GM12865 (cell line): ENCODE measurements at regions not wholly inside any gene's neighbourhood (a gene's known extent, or its start where the extent isn't known, plus 50 kb on each side); places are given as distances from the start of the nearest gene placed in this dataset.

Experiments used
- DNase-seq: peaks from one replicate; pipeline ENCODE4 v3.0.0; 2010; ENCODE audit warnings: low read depth
- H3K4me3 ChIP-seq: 2 replicates; pipeline ENCODE4 v1.5.1; 2011; ENCODE audit warnings: mild to moderate bottlenecking, low read depth, low read length, control low read depth
- TF ChIP-seq, protein P1 (sequence below): IDR thresholded peaks from 2 replicates; pipeline ENCODE4 v1.5.1; 2011; ENCODE audit warnings: low read length, control low read depth, low read depth, inconsistent platforms; ENCODE audit not compliant: insufficient read depth; ENCODE audit errors: missing control alignments

DNA sequence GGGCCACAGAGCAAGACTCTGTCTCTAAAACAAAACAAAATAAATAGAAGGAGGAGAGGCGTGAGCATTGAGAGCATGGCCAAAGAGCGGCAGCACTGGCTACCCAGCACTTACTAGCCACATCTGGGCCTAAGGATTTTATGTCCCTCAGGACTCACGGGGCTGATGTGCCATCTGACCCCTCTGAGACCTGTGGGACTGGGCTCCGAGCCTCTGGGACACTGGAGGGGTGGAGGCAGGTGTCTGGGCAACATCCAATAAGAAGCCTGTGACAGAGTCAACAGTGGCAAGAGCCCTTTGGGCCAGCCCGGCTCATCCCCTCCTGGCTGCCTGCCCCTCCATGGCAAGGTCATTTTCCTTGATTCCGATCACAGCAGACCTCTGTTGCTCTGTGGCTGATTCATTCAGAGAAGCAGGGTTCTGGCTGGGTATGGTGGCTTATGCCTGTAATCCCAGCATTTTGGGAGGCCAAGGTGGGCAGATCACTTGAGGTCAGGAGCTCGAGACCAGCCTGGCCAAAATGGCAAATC lies 60.7 kb downstream of the RRM2 start:
- TF ChIP-seq, protein P1, sequence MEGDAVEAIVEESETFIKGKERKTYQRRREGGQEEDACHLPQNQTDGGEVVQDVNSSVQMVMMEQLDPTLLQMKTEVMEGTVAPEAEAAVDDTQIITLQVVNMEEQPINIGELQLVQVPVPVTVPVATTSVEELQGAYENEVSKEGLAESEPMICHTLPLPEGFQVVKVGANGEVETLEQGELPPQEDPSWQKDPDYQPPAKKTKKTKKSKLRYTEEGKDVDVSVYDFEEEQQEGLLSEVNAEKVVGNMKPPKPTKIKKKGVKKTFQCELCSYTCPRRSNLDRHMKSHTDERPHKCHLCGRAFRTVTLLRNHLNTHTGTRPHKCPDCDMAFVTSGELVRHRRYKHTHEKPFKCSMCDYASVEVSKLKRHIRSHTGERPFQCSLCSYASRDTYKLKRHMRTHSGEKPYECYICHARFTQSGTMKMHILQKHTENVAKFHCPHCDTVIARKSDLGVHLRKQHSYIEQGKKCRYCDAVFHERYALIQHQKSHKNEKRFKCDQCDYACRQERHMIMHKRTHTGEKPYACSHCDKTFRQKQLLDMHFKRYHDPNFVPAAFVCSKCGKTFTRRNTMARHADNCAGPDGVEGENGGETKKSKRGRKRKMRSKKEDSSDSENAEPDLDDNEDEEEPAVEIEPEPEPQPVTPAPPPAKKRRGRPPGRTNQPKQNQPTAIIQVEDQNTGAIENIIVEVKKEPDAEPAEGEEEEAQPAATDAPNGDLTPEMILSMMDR = no peak
- no peak for DNase-seq
- no peak overlapping the region for H3K4me3 ChIP-seq

DNA sequence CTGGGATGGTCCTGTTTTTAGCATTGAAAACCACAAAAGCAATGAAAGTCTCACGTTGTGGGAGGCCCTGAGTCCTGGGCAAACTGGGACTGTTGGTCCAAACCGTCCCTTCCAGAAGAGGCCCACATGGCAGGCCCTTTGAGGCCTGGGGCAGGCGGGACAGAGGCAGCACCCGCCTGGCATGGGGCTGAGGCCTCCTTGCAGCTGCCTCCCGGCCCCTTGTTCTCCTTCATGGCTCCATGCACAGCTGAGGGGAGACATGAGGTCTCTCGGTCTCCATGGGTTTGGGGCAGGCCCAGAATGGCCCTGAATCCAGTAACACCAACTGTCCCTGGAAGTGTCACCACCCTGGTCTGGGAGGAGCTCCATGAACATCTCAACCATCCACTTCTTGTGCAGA lies 61.9 kb downstream of the RRM2 start:
- H3K4me3 ChIP-seq = no peak overlapping the region
- TF ChIP-seq, protein P1 = no peak
- DNase-seq = no peak

DNA sequence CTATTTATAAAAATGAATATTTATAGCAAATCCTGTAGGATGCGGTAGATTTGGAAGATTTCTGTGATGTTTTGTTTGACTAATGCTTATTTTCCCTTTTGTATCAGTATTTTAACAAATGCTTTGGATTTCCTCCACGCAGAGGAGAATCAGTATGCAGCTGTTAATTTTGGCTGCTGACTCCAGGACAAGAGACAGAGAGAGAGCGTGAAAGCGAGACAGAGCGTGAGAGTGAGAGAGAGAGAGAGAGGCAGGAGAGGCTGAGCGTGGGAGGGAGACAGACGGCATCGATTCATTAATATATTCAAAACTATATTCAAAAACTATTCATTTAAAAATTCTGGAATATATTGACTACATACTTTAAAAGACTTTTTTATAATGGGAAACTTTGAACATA lies 62.5 kb downstream of the RRM2 start:
- no peak for DNase-seq
- H3K4me3 ChIP-seq = no peak overlapping the region
- TF ChIP-seq, protein P1 = no peak

DNA sequence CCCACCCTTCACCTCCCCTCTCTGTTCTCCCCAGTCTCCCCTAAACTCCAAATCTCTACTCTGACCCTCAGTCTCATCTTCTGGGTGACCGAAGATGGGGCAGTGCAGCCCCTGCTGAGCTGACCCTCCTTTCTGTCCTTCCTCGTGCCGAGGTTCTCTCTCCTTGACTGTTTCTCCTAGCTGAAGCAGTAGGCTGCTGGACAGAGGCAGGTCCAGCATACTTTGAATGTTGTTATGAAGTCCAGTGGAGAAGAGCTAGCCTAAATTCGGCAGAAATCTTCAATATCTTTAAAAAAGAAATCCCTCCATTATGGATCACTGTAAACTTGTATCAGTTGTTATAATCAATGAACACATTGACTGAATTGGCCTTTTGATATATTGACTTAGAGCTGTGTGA lies 63.2 kb downstream of the RRM2 start:
- TF ChIP-seq, protein P1 = no peak
- DNase-seq = no peak
- no peak overlapping the region for H3K4me3 ChIP-seq

DNA sequence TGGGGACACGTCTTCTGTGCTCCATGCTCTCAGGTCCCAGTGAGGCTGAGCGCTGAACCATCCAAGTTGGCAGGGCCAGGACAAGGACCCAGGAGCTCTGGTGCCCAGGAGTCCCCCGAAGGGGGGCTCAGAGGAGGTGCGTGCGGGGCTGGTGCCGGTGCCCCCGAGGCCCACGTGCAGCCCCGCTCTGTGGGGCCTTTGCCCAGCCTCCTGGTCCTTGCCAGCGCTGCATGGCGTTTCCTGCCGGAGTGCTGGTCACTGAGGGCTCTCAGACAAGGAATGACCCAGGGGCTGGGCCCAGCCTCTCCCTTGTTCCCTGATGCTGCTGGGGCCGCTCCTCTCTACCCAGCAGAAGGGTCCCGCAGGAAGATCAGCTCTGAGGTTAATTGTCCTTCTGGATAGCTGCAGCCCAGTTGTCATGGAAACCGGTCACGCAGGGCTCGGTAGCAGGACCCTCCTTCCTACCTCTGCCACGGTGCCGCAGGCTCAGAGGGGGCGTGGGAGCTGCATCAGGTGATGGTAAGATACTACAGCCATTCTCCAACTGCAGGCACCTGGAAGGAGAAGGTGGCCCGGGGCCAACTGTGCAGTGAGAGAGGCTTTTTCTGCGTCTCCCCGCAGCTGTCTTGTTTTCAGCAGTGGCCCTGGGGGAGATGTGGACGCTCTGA lies 64.5 kb downstream of the RRM2 start:
- no peak for DNase-seq
- TF ChIP-seq, protein P1 = no peak
- H3K4me3 ChIP-seq = no peak overlapping the region

DNA sequence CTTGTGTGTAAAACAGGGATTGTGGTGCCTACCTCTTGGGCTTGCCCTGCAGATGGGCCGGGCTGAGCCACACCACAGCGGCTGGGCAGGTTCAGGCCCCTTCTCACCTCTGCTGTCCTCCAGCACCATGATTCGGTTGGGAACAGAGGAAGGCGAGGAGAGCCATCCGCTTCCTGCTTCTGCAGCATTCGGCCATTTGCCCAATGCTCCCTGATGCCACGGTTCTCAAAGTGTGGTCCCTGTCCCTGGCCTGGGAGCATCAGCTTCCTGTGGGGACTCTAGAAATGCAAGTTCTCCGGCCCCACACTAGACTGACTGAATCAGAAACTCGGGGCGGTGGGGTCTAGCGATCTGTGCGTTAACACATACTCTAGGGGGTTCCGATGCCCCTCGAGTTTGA lies 65.1 kb downstream of the RRM2 start:
- TF ChIP-seq, protein P1 = no peak
- no peak for DNase-seq
- no peak overlapping the region for H3K4me3 ChIP-seq

DNA sequence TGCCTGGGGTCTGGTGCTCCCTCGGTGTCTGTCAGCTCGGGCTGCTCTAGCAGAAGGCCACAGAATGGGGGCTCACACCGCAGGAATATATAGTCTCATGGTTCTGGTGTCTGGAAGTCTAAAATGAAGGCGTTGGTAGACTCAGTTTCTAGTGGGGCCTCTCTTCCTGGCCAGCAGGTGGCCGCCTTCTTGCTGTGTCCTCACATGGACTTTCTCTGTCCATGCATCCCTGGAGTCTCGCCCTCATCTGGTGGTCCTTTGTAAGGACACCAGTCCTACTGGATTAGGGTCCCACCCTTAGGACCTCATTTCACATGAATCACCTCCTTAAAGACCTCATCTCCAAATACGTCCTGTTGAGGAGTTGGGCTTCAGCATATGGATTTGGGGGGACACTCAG lies 65.7 kb downstream of the RRM2 start:
- TF ChIP-seq, protein P1 = no peak
- H3K4me3 ChIP-seq = no peak overlapping the region
- no peak for DNase-seq
